A549 (cell line): ENCODE measurements at regions not wholly inside any gene's neighbourhood (a gene's known extent, or its start where the extent isn't known, plus 50 kb on each side); places are given as distances from the start of the nearest gene placed in this dataset.

ENCODE experiments used
- ATAC-seq, 2 experiments: fragments of 200-7000 bp in 1 of 2; fragments of >200 bp in 1 of 2; cut with Nextera tagmentation in 1 of 2; cut with Tn5 transposase in 1 of 2; 3 replicates each; pipeline versions ENCODE4 v1.8.0 to v1.9.1; 2018 to 2020; ENCODE audit warnings: mild to moderate bottlenecking in 1 of 2, moderate library complexity in 1 of 2
- CTCF ChIA-PET: fragments of 300-600 bp; sonication (Branson Sonifier 250); formaldehyde crosslinking; extraction: SDS; loops from one replicate; lab custom pipeline; 2021; ENCODE audit warnings: antibody characterized with exemption, inconsistent platforms; lab: Yijun Ruan, JAX
- POLR2A ChIA-PET: fragments of 350-600 bp; formaldehyde crosslinking; extraction: SDS; loops from one replicate; lab custom pipeline; 2021; ENCODE audit warnings: antibody characterized with exemption, inconsistent platforms; lab: Yijun Ruan, JAX
- DNase-seq, 2 experiments: peaks; one replicate each; pipeline versions ENCODE4 v3.0.0 to v3.0.0-alpha.2; 2011 to 2016; ENCODE audit warnings: low read depth in 1 of 2, low spot score in 1 of 2
- FAIRE-seq: peaks from 2 replicates; lab custom pipeline; 2011; peaks lifted over from hg19 to GRCh38; lab: Jason Lieb, UNC
- H3K27ac ChIP-seq, 2 experiments: fragments of >200 bp; sonication (Bioruptor Twin); formaldehyde crosslinking; 3 replicates each; pipeline ENCODE4 v1.5.1; 2016 to 2017
- H3K4me1 ChIP-seq: fragments of >200 bp; sonication (Bioruptor Twin); formaldehyde crosslinking; 3 replicates; pipeline ENCODE4 v1.6.1; 2016
- H3K4me2 ChIP-seq: fragments of >200 bp; sonication (Bioruptor Twin); formaldehyde crosslinking; 3 replicates; pipeline ENCODE4 v1.6.1; 2016
- H3K4me3 ChIP-seq: fragments of >200 bp; sonication (Bioruptor Twin); formaldehyde crosslinking; 3 replicates; pipeline ENCODE4 v1.5.1; 2016
- H3K9me3 ChIP-seq: fragments of >200 bp; sonication (Bioruptor Twin); formaldehyde crosslinking; 3 replicates; pipeline ENCODE4 v1.6.1; 2016
- CBX2 ChIP-seq: fragments of 200-600 bp; sonication (generic); IDR thresholded peaks from 2 replicates; pipeline ENCODE4 v1.6.1; 2016; ENCODE audit warnings: low read depth, mild to moderate bottlenecking, borderline replicate concordance
- CBX8 ChIP-seq: fragments of 200-600 bp; sonication (generic); IDR thresholded peaks from 2 replicates; pipeline ENCODE4 v1.6.1; 2016
- CEBPB ChIP-seq, 2 experiments: fragments of >200 bp in 1 of 2; sonication (Bioruptor Twin) in 1 of 2; formaldehyde crosslinking in 1 of 2; IDR thresholded peaks; 2 replicates each; pipeline ENCODE4 v1.6.1; 2012 to 2016
- EP300 ChIP-seq, 2 experiments: fragments of >200 bp; sonication (Bioruptor Twin); formaldehyde crosslinking; IDR thresholded peaks; 2 replicates in 1 of 2; 3 replicates in 1 of 2; pipeline ENCODE4 v1.6.1; 2016 to 2017
- FOSB ChIP-seq: fragments of 250-450 bp; sonication (Bioruptor Pico); IDR thresholded peaks from 2 replicates; pipeline ENCODE4 v1.5.0; 2020; ENCODE audit warnings: mild to moderate bottlenecking, moderate library complexity
- FOSL2 ChIP-seq, 2 experiments: fragments of 450-650 bp in 1 of 2; fragments of >200 bp in 1 of 2; sonication (Bioruptor Twin) in 1 of 2; formaldehyde crosslinking; IDR thresholded peaks; 2 replicates each; pipeline versions ENCODE4 v1.5.0 to v1.6.1; 2016 to 2020; ENCODE audit warnings: mild to moderate bottlenecking in 1 of 2, moderate library complexity in 1 of 2
- GATA3 ChIP-seq: IDR thresholded peaks from 2 replicates; pipeline ENCODE4 v1.6.1; 2012; ENCODE audit warnings: borderline replicate concordance
- HES2 ChIP-seq: fragments of >200 bp; sonication (Bioruptor Twin); formaldehyde crosslinking; IDR thresholded peaks from 2 replicates; pipeline ENCODE4 v1.6.1; 2016
- HOXA7 ChIP-seq: fragments of 250-450 bp; sonication (Bioruptor Pico); IDR thresholded peaks from 2 replicates; pipeline ENCODE4 v1.5.0; 2020; ENCODE audit warnings: mild to moderate bottlenecking, moderate library complexity
- JUNB ChIP-seq: fragments of >200 bp; sonication (Bioruptor Twin); formaldehyde crosslinking; IDR thresholded peaks from 2 replicates; pipeline ENCODE4 v1.6.1; 2016
- KDM5A ChIP-seq: fragments of 200-600 bp; sonication (generic); IDR thresholded peaks from 2 replicates; pipeline ENCODE4 v1.6.1; 2016; ENCODE audit warnings: antibody characterized with exemption, mild to moderate bottlenecking
- MAZ ChIP-seq: fragments of 150-350 bp; IDR thresholded peaks from 2 replicates; pipeline ENCODE4 v1.6.1; 2014; ENCODE audit warnings: antibody characterized with exemption, low read depth, low read length, borderline replicate concordance
- NPAS2 ChIP-seq: fragments of 250-450 bp; sonication (Bioruptor Pico); IDR thresholded peaks from 2 replicates; pipeline ENCODE4 v1.8.0; 2022; ENCODE audit warnings: mild to moderate bottlenecking, moderate library complexity, borderline replicate concordance
- PBX3 ChIP-seq: IDR thresholded peaks from 2 replicates; pipeline ENCODE4 v1.6.1; 2012
- RAD21 ChIP-seq, 2 experiments: fragments of >200 bp in 1 of 2; sonication (Bioruptor Twin) in 1 of 2; formaldehyde crosslinking in 1 of 2; IDR thresholded peaks in 1 of 2; conservative IDR thresholded peaks in 1 of 2; 2 replicates in 1 of 2; 3 replicates in 1 of 2; pipeline ENCODE4 v1.6.1; 2012 to 2018; ENCODE audit warnings: inconsistent platforms in 1 of 2
- SMC3 ChIP-seq: fragments of >200 bp; sonication (Bioruptor Twin); formaldehyde crosslinking; IDR thresholded peaks from 3 replicates; pipeline ENCODE4 v1.6.1; 2018; ENCODE audit warnings: inconsistent platforms
- SREBF2 ChIP-seq: fragments of 450-650 bp; IDR thresholded peaks from 2 replicates; pipeline ENCODE4 v1.6.1; 2014; ENCODE audit warnings: mild to moderate bottlenecking, moderate library complexity
- TFCP2L1 ChIP-seq: fragments of 250-450 bp; sonication (Bioruptor Pico); IDR thresholded peaks from 2 replicates; pipeline ENCODE4 v1.5.0; 2021; ENCODE audit warnings: mild to moderate bottlenecking
- ZSCAN20 ChIP-seq: fragments of 250-450 bp; sonication (Bioruptor Pico); IDR thresholded peaks from 2 replicates; pipeline ENCODE4 v1.8.0; 2022; ENCODE audit warnings: mild to moderate bottlenecking, moderate library complexity
- WGBS: methylation state at CpG from one replicate; pipeline ENCODE4 v1.1.6; 2017; ENCODE audit errors: missing lambda C conversion rate; 5-methylcytosine and 5-hydroxymethylcytosine counted together
- TF ChIP-seq, protein P1 (sequence below): fragments of 450-650 bp; IDR thresholded peaks from 2 replicates; pipeline ENCODE4 v1.6.1; 2014; ENCODE audit warnings: antibody characterized with exemption
- TF ChIP-seq, protein P2 (sequence below): fragments of 150-350 bp; IDR thresholded peaks from 2 replicates; pipeline ENCODE4 v1.6.1; 2014; ENCODE audit warnings: low read depth, mild to moderate bottlenecking, low read length

DNA sequence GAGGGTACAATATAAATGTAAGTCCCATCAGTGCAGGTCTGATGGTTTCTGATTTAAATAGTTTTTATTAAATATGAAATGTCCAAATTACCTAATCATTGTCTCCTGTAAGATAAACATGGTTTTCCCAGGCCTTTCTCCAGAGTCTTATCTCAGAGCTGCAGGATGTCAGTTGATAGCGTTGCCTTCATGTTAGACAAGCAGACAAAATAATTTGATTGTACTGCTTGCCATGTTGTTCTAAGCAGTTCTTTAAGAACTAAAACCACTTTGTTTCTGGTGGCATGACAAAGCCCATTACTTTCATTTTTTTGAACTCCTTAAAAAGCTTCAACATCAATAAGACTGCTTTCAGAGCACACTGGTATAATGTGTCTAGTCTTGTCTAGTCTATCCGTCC, 1073.5 kb downstream of the MAT2B start (continued):
- no peak for TF ChIP-seq EP300 (IDR thresholded peaks at IDR 0.05)

DNA sequence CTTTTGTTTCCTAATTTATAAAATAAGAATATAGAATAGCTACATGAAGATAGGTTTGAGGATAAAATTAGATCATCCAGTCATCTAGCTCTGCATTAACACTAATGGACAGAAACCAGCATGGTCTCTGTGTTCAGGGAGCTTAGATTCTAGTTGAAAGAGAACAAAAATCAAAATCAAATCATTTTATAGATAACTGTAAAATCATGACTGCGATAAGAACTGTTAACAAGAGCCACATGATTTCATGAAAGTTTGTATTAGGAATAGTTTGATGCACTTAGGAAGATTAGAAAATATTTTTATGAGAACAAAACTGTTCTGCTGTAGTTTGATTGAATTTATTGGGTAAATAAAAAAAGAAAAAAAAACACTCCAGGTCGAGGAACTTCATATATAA, 1074.7 kb downstream of the MAT2B start:
- WGBS = 2% methylated on average over 2 of the region's 2 CpGs
- ChIA-PET POLR2A (no interaction called here), CTCF (no interaction called here)
- FAIRE-seq (no peak), DNase-seq (no peak), ATAC-seq (no peak)
- H3K4me3 ChIP-seq = no peak overlapping the region
- TF ChIP-seq CBX8 (no peak), ZSCAN20 (CRISPR knock-in tag) (no peak), PBX3 (no peak), NPAS2 (CRISPR knock-in tag) (no peak), CBX2 (no peak), SREBF2 (no peak), HES2 (no peak), HOXA7 (CRISPR knock-in tag) (no peak), CEBPB (IDR thresholded peaks at IDR 0.05) (no peak), SMC3 (no peak), TFCP2L1 (no peak)
- TF ChIP-seq, protein P1, sequence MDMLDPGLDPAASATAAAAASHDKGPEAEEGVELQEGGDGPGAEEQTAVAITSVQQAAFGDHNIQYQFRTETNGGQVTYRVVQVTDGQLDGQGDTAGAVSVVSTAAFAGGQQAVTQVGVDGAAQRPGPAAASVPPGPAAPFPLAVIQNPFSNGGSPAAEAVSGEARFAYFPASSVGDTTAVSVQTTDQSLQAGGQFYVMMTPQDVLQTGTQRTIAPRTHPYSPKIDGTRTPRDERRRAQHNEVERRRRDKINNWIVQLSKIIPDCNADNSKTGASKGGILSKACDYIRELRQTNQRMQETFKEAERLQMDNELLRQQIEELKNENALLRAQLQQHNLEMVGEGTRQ = no peak
- H3K27ac ChIP-seq = no peak overlapping the region
- H3K9me3 ChIP-seq = no peaks in the 10 kb centered on the region
- no peak overlapping the region for H3K4me2 ChIP-seq
- H3K4me1 ChIP-seq = no peaks in the 10 kb centered on the region

- no peak for FAIRE-seq
- no peak for DNase-seq
- Histone ChIP-seq H3K9me3 (no peaks in the 10 kb centered on the region), H3K27ac (no peak overlapping the region), H3K4me1 (no peaks in the 10 kb centered on the region), H3K4me3 (no peak overlapping the region), H3K4me2 (no peak overlapping the region)
- ChIA-PET POLR2A (no interaction called here), CTCF (interaction anchor here (0.5 kb wide), 1 partner anchor 207 kb away, joined by 3 read pairs; no protein-coding TSS in a partner anchor)
- ATAC-seq = no peak
- WGBS = 0% methylated on average over 2 of the region's 2 CpGs
- no peak for TF ChIP-seq GATA3
- no peak for TF ChIP-seq RAD21 (conservative IDR thresholded peaks at IDR 0.05 in 1 of 2, IDR thresholded peaks at IDR 0.05 in 1 of 2)
- no peak for TF ChIP-seq FOSB (CRISPR knock-in tag)
- TF ChIP-seq, protein P2, sequence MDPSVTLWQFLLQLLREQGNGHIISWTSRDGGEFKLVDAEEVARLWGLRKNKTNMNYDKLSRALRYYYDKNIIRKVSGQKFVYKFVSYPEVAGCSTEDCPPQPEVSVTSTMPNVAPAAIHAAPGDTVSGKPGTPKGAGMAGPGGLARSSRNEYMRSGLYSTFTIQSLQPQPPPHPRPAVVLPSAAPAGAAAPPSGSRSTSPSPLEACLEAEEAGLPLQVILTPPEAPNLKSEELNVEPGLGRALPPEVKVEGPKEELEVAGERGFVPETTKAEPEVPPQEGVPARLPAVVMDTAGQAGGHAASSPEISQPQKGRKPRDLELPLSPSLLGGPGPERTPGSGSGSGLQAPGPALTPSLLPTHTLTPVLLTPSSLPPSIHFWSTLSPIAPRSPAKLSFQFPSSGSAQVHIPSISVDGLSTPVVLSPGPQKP = no peak
- TF ChIP-seq JUNB = no peak
- no peak for TF ChIP-seq FOSL2 (IDR thresholded peaks at IDR 0.05)
- no peak for TF ChIP-seq FOSL2 (CRISPR knock-in tag; IDR thresholded peaks at IDR 0.05)
- no peak for TF ChIP-seq MAZ
- TF ChIP-seq, protein P1 = no peak
- TF ChIP-seq KDM5A = no peak
Observed at GRCh38 chr5:164581889-164582288, 1076.5 kb downstream of the MAT2B start.
